Gastrocnemius medialis (tissue), 4 donors: ENCODE measurements at regions not wholly inside any gene's neighbourhood (a gene's known extent, or its start where the extent isn't known, plus 50 kb on each side); places are given as distances from the start of the nearest gene placed in this dataset.

Experiments used
- ATAC-seq, 2 donors: fragments of 150-250 bp; one replicate each; pipeline ENCODE4 v1.9.1; 2016
- DNase-seq, 2 donors: peaks; one replicate each; pipeline ENCODE4 v3.0.0-alpha.2; 2019
- H3K27ac ChIP-seq, 4 donors: fragments of 200-600 bp; sonication (generic); 1 replicate in 1 of 4; 2 replicates in 3 of 4; pipeline ENCODE4 v1.5.1; 2016 to 2018; ENCODE audit warnings: mild to moderate bottlenecking in 2 of 4, moderate library complexity in 1 of 4
- H3K27me3 ChIP-seq, 3 donors: fragments of 200-600 bp; sonication (generic) in 2 of 3; 1 replicate in 1 of 3; 2 replicates in 2 of 3; pipeline versions ENCODE4 v1.5.1 to v1.6.0; 2016 to 2019; ENCODE audit warnings: mild to moderate bottlenecking in 1 of 3, moderate library complexity in 1 of 3
- H3K36me3 ChIP-seq, 2 donors: fragments of 200-600 bp; sonication (generic) in 1 of 2; one replicate each; pipeline ENCODE4 v1.5.1; 2017 to 2018
- H3K4me1 ChIP-seq, 2 donors: fragments of 200-600 bp; sonication (generic) in 1 of 2; one replicate each; pipeline ENCODE4 v1.5.1; 2016 to 2017; ENCODE audit warnings: mild to moderate bottlenecking in 2 of 2
- H3K4me3 ChIP-seq, 4 donors: fragments of 200-600 bp; sonication (generic) in 3 of 4; 1 replicate in 1 of 4; 2 replicates in 3 of 4; pipeline ENCODE4 v1.5.1; 2016 to 2019; ENCODE audit warnings: mild to moderate bottlenecking in 2 of 4
- H3K9me3 ChIP-seq, 3 donors: fragments of 200-600 bp; sonication (generic) in 2 of 3; 1 replicate in 1 of 3; 2 replicates in 2 of 3; pipeline ENCODE4 v1.5.1; 2016 to 2019
- POLR2A ChIP-seq, 2 donors: fragments of 450-650 bp; IDR thresholded peaks; one replicate each; pipeline ENCODE4 v1.6.1; 2017; ENCODE audit warnings: antibody characterized with exemption in 2 of 2, mild to moderate bottlenecking in 2 of 2, moderate library complexity in 2 of 2
- in situ Hi-C, 4 donors: fragments of 200-750 bp; cut with MboI; loops; one replicate each; pipeline versions ENCODE4 v1.15.0 to v1.8.0; 2017; ENCODE audit warnings: low sequenced_read_pairs in 4 of 4
- intact Hi-C: fragments of 100-400 bp; cut with DNase I; formaldehyde crosslinking; loops from one replicate; pipeline ENCODE4 v1.15.1; 2023; ENCODE audit warnings: low total_unique reads
- TF ChIP-seq, protein P1 (sequence below), 5 experiments: fragments of 450-650 bp in 3 of 5; fragments of 200-600 bp in 2 of 5; sonication (generic) in 2 of 5; IDR thresholded peaks in 4 of 5; conservative IDR thresholded peaks in 1 of 5; 1 replicate in 4 of 5; 2 replicates in 1 of 5; pipeline ENCODE4 v1.5.1; 2016 to 2019; ENCODE audit warnings: antibody characterized with exemption in 5 of 5, mild to moderate bottlenecking in 3 of 5, moderate library complexity in 3 of 5

- ATAC-seq: no peak
- no peak overlapping the region for H3K4me3 ChIP-seq
- H3K4me1 ChIP-seq: no peaks in the 10 kb centered on the region
- intact Hi-C loops: no loop called here
- in situ Hi-C loops: no loop called here
- no peak for TF ChIP-seq POLR2A (IDR thresholded peaks at IDR 0.05)
- TF ChIP-seq, protein P1, sequence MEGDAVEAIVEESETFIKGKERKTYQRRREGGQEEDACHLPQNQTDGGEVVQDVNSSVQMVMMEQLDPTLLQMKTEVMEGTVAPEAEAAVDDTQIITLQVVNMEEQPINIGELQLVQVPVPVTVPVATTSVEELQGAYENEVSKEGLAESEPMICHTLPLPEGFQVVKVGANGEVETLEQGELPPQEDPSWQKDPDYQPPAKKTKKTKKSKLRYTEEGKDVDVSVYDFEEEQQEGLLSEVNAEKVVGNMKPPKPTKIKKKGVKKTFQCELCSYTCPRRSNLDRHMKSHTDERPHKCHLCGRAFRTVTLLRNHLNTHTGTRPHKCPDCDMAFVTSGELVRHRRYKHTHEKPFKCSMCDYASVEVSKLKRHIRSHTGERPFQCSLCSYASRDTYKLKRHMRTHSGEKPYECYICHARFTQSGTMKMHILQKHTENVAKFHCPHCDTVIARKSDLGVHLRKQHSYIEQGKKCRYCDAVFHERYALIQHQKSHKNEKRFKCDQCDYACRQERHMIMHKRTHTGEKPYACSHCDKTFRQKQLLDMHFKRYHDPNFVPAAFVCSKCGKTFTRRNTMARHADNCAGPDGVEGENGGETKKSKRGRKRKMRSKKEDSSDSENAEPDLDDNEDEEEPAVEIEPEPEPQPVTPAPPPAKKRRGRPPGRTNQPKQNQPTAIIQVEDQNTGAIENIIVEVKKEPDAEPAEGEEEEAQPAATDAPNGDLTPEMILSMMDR (IDR thresholded peaks at IDR 0.05 in 4 of 5, conservative IDR thresholded peaks at IDR 0.05 in 1 of 5): no peak
- no peak for DNase-seq
- H3K27me3 ChIP-seq: peaks cover 0 to 17% (median 6%) of the 10 kb centered on the region in 3 donors
- no peaks in the 10 kb centered on the region for H3K9me3 ChIP-seq
- no peaks in the 10 kb centered on the region for H3K36me3 ChIP-seq
- H3K27ac ChIP-seq: no peak overlapping the region
Measured at GRCh38 chr9:97769208-97769607, 72.1 kb upstream of the XPA start.

DNA sequence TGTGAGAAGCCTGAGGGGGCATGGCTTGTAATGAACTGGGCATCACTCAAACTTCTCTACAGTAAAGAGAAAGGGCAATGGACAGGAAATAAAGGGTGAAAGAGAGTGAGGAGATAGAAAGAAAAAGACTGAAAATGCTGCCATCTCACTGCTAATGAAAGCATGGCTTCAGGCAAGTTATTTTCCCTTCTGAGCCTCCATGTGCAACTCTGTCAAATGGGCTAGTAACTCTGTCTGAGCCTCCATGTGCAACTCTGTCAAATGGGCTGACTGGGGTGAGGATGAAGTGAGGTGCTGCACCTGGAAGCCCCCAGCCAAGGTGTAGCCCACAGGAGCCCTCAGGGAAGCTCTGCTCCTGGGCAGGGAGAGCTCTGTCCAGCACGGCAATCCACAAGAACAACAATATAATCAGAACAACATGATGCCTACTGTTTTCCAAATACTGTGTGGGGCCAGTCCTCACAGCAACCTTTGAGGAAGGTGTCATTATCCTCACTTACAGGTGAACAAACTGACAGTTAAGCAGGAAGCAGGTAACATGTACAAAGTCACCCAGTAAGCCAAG lies 73.8 kb upstream of the XPA start:
- Histone ChIP-seq H3K9me3 (no peaks in the 10 kb centered on the region), H3K4me3 (no peak overlapping the region), H3K27ac (no peak overlapping the region), H3K4me1 (no peaks in the 10 kb centered on the region), H3K27me3 (peaks cover 0 to 17% (median 6%) of the 10 kb centered on the region in 3 donors), H3K36me3 (no peaks in the 10 kb centered on the region)
- no peak for DNase-seq
- TF ChIP-seq, protein P1 (IDR thresholded peaks at IDR 0.05 in 4 of 5, conservative IDR thresholded peaks at IDR 0.05 in 1 of 5): no peak
- no peak for TF ChIP-seq POLR2A (IDR thresholded peaks at IDR 0.05)
- in situ Hi-C loops (no loop called here), intact Hi-C loops (no loop called here)
- ATAC-seq: no peak

- Histone ChIP-seq H3K4me3 (no peak overlapping the region), H3K36me3 (no peaks in the 10 kb centered on the region)
Measured at GRCh38 chr9:97771641-97772040, 74.5 kb upstream of the XPA start.

DNA sequence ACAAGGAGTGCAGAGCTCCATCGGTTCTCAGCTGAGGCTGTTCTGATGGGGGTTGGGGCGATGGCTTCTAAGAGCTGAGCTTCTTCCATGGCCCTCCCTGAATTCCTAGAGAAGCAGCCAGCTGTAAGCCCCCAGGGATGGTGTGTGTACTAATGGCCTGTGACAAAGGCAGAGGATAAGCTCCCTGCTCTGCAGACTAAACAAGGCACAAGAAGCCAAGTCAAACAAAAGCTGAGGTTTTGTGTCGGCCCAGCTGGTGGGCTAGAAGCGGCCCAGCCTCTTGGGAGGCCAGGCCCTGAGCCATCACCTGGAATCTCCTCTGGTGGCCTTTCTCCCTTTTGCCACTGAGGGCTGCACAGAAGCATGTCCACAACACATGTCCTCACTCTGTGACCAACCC lies 75.0 kb upstream of the XPA start:
- H3K4me3 ChIP-seq: no peak overlapping the region
- in situ Hi-C loops: no loop called here
- DNase-seq (no peak), ATAC-seq (no peak)
- TF ChIP-seq POLR2A (IDR thresholded peaks at IDR 0.05): no peak
- TF ChIP-seq, protein P1 (IDR thresholded peaks at IDR 0.05 in 4 of 5, conservative IDR thresholded peaks at IDR 0.05 in 1 of 5): no peak
- H3K4me1 ChIP-seq: no peaks in the 10 kb centered on the region
- H3K27ac ChIP-seq: no peak overlapping the region
- H3K27me3 ChIP-seq: peaks cover 0 to 17% (median 6%) of the 10 kb centered on the region in 3 donors
- no peaks in the 10 kb centered on the region for H3K36me3 ChIP-seq
- no peaks in the 10 kb centered on the region for H3K9me3 ChIP-seq
- intact Hi-C loops: no loop called here

More at GRCh38 chr9:97771641-97772040, 74.5 kb upstream of the XPA start:
- intact Hi-C loops (no loop called here), in situ Hi-C loops (no loop called here)
- Histone ChIP-seq H3K9me3 (no peaks in the 10 kb centered on the region), H3K27ac (no peak overlapping the region), H3K4me1 (no peaks in the 10 kb centered on the region), H3K27me3 (peaks cover 0 to 17% (median 6%) of the 10 kb centered on the region in 3 donors)
- TF ChIP-seq POLR2A (IDR thresholded peaks at IDR 0.05): no peak
- TF ChIP-seq, protein P1 (IDR thresholded peaks at IDR 0.05 in 4 of 5, conservative IDR thresholded peaks at IDR 0.05 in 1 of 5): no peak
- no peak for DNase-seq
- ATAC-seq: no peak

GRCh38 chr9:97773091-97773490 lies 76.0 kb upstream of the XPA start:
- in situ Hi-C loops: no loop called here
- Histone ChIP-seq H3K9me3 (no peaks in the 10 kb centered on the region), H3K27ac (no peak overlapping the region), H3K4me1 (no peaks in the 10 kb centered on the region), H3K27me3 (peaks cover 0 to 17% (median 6%) of the 10 kb centered on the region in 3 donors), H3K36me3 (no peaks in the 10 kb centered on the region), H3K4me3 (no peak overlapping the region)
- ATAC-seq (no peak), DNase-seq (no peak)
- no peak for TF ChIP-seq POLR2A (IDR thresholded peaks at IDR 0.05)
- TF ChIP-seq, protein P1 (IDR thresholded peaks at IDR 0.05 in 4 of 5, conservative IDR thresholded peaks at IDR 0.05 in 1 of 5): no peak
- intact Hi-C loops: no loop called here
